ENCODE measurements at regions not wholly inside any gene's neighbourhood (a gene's known extent, or its start where the extent isn't known, plus 50 kb on each side); places are given as distances from the start of the nearest gene placed in this dataset.

- DNase-seq (ENCODE audit: insufficient read length, low spot score), result no peak
- no peak for TF ChIP-seq POLR2A (IDR thresholded peaks at IDR 0.05; ENCODE audit: low read depth, low read length)
- FAIRE-seq, result no peak
These were observed 58.7 kb upstream of the TMTC4 start for GRCh38 chr13:100733261-100733660.

GRCh38 chr13:100728201-100728600 lies 53.6 kb upstream of the TMTC4 start:
- FAIRE-seq (no peak), DNase-seq (ENCODE audit: insufficient read length, low spot score) (no peak)
- no peak for TF ChIP-seq POLR2A (IDR thresholded peaks at IDR 0.05; ENCODE audit: low read depth, low read length)

- DNase-seq (ENCODE audit: insufficient read length, low spot score) (no peak), FAIRE-seq (no peak)
- TF ChIP-seq POLR2A (IDR thresholded peaks at IDR 0.05; ENCODE audit: low read depth, low read length), result no peak
These were observed 50.9 kb upstream of the TMTC4 start for GRCh38 chr13:100725472-100725871.

- DNase-seq (ENCODE audit: insufficient read length, low spot score), result no peak
- no peak for FAIRE-seq
- no peak for TF ChIP-seq POLR2A (IDR thresholded peaks at IDR 0.05; ENCODE audit: low read depth, low read length)
These were observed 50.0 kb upstream of the TMTC4 start for GRCh38 chr13:100724568-100724967.
